ENCODE measurements at regions not wholly inside any gene's neighbourhood (a gene's known extent, or its start where the extent isn't known, plus 50 kb on each side); places are given as distances from the start of the nearest gene placed in this dataset.
"Not testable (repeated sequence)": the region's sequence is repeated elsewhere in the genome, so short reads cannot be mapped to it uniquely, and the experiment has no call there.

DNA sequence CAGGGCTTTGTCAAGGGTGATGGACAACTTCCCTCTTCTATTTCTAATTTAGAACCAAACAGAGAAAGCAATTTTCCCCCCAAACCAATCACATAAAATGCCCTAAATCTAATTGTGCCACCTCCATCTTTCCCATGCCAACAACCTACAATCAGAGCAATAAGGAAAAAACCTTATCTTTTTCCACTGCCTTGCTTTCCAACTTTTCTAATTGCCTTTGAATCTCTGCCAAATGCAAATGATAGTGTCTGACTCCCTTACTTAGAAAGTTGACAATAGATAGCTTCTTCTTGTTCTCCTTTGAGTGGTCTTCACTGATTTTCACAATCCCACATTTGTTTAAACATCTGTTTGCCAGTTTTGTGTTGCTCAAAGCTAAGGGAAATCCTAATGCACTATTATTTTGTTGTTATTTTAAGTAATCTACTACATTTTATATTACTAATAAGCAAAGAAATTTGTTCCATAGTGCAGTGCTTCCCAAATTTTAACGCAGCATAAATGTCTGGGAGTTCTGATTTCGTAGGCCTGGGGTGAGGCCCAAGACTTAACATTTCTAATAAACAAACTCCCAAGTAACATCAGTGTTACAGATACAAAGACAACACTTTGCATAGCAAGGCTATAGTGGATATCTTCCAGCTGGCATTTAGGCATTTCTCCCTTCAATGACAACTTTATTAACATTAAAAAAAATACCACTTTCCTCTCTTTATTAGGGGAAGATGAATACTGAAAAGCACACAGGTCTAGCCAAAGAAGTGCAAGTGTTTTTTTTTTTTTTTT, 696.3 kb upstream of the USP15 start:
- 60% methylated on average over 1 of the region's 2 CpGs for WGBS (ENCODE audit: insufficient coverage)
- Histone ChIP-seq H3K27ac (ENCODE audit: low read length) (no peak overlapping the region), H3K27me3 (ENCODE audit: control insufficient read depth, insufficient read depth, low read length) (no peaks in the 10 kb centered on the region), H3K9me3 (replicated peaks; ENCODE audit: control insufficient read depth, low read depth, low read length) (no peaks in the 10 kb centered on the region), H3K4me1 (ENCODE audit: control insufficient read depth, insufficient read depth, low read length) (no peaks in the 10 kb centered on the region), H3K4me3 (ENCODE audit: low read length) (no peak overlapping the region), H3K36me3 (ENCODE audit: control insufficient read depth, insufficient read depth, low read length) (no peaks in the 10 kb centered on the region)
- no peak for DNase-seq

DNA sequence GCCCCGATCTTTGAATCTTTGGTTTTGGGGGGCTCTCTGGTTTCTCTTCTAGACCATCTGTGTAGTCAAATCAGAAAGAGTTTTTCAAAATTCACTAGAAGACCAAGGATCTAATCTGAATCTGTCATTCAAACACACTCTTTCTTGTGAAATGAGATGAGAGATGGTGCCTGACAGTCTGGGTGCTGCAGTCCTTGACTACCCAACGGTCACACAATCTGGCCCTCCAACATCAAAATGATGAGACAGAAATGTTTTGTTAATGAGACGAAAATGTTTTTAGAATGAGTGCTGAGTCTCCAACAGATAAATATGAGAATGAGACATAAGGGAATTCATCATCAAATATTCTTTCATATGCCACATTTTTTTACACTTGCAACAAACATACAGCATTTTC, 695.7 kb upstream of the USP15 start:
- H3K4me3 ChIP-seq (ENCODE audit: low read length), result no peak overlapping the region
- whole genome bisulfite sequencing (ENCODE audit: insufficient coverage), result no CpG with 5 or more reads among the region's 3 CpGs
- H3K36me3 ChIP-seq (ENCODE audit: control insufficient read depth, insufficient read depth, low read length), result no peaks in the 10 kb centered on the region
- H3K9me3 ChIP-seq (replicated peaks; ENCODE audit: control insufficient read depth, low read depth, low read length), result no peaks in the 10 kb centered on the region
- no peak for DNase-seq
- H3K4me1 ChIP-seq (ENCODE audit: control insufficient read depth, insufficient read depth, low read length), result no peaks in the 10 kb centered on the region
- no peak overlapping the region for H3K27ac ChIP-seq (ENCODE audit: low read length)
- H3K27me3 ChIP-seq (ENCODE audit: control insufficient read depth, insufficient read depth, low read length), result no peaks in the 10 kb centered on the region

DNA sequence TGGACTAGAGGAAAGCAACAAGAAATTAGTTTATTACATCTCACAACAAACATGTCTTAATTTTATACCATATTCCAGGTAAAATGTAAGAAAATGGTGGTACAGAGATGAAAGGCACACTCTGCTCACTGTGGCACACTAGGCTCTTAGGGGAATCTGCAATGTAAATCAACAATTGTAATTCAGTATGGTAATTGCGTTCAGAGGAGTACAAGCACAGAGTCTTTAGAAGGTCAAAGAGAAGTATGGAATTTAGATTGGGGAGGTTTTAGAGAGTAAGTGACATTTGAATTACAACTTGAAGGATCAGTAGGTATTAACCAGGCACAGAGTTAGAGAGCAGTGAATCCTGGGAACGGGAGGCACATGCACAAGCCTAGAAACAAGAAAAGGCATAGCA, 694.0 kb upstream of the USP15 start:
- DNase-seq, result no peak
- Histone ChIP-seq H3K27ac (ENCODE audit: low read length) (no peak overlapping the region), H3K27me3 (ENCODE audit: control insufficient read depth, insufficient read depth, low read length) (no peaks in the 10 kb centered on the region), H3K36me3 (ENCODE audit: control insufficient read depth, insufficient read depth, low read length) (no peaks in the 10 kb centered on the region), H3K4me3 (ENCODE audit: low read length) (no peak overlapping the region), H3K9me3 (replicated peaks; ENCODE audit: control insufficient read depth, low read depth, low read length) (no peaks in the 10 kb centered on the region), H3K4me1 (ENCODE audit: control insufficient read depth, insufficient read depth, low read length) (no peaks in the 10 kb centered on the region)
- 44% methylated on average over 2 of the region's 2 CpGs for WGBS (ENCODE audit: insufficient coverage)

DNA sequence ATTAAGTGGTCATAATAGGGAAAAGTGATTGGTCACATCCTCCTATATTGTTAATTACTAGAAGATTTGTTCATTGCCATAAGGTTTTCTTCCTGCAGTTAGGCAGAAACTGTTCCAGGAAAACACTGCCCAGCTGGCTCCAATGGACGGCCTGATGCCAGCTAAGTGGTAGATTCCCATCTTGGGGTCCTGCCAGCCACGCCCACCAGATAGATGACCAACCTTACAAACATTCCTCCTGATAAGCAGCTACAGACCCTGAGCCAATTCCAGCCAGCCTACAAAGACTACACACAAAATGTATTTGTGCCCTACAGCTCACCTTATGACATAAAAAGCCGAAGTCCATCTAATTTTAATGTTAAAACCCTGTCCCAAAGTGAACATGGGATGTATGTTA, 685.9 kb upstream of the USP15 start:
- H3K4me3 ChIP-seq (ENCODE audit: low read length), result no peak overlapping the region
- 58% methylated on average over 2 of the region's 3 CpGs for WGBS (ENCODE audit: insufficient coverage)
- H3K27me3 ChIP-seq (ENCODE audit: control insufficient read depth, insufficient read depth, low read length), result no peaks in the 10 kb centered on the region
- no peaks in the 10 kb centered on the region for H3K36me3 ChIP-seq (ENCODE audit: control insufficient read depth, insufficient read depth, low read length)
- no peak overlapping the region for H3K27ac ChIP-seq (ENCODE audit: low read length)
- no peaks in the 10 kb centered on the region for H3K9me3 ChIP-seq (replicated peaks; ENCODE audit: control insufficient read depth, low read depth, low read length)
- no peaks in the 10 kb centered on the region for H3K4me1 ChIP-seq (ENCODE audit: control insufficient read depth, insufficient read depth, low read length)
- DNase-seq, result no peak

DNA sequence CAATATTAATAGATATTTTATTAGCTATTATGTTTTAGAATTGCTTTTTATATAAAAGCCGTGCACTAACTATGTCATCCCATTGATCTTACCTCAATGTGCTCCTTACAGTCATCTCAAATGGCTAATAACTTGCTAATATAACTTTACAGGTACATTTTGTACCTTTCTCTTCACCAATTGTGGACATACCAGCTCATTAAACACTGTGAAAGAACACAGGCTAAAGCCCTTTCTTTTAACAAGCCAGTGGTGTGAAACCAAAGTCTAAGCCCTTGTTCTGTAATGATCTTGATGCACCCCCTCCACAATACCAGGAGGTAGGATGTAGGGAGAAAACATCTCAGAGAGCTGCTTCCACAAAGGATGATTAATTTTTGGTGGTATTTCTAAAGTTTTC, 675.3 kb upstream of the USP15 start:
- Histone ChIP-seq H3K9me3 (replicated peaks; ENCODE audit: control insufficient read depth, low read depth, low read length) (peaks cover 3% of the 10 kb centered on the region), H3K4me3 (ENCODE audit: low read length) (no peak overlapping the region), H3K4me1 (ENCODE audit: control insufficient read depth, insufficient read depth, low read length) (no peaks in the 10 kb centered on the region), H3K27me3 (ENCODE audit: control insufficient read depth, insufficient read depth, low read length) (no peaks in the 10 kb centered on the region), H3K27ac (ENCODE audit: low read length) (no peak overlapping the region), H3K36me3 (ENCODE audit: control insufficient read depth, insufficient read depth, low read length) (no peaks in the 10 kb centered on the region)
- WGBS (ENCODE audit: insufficient coverage), result no CpG with 5 or more reads among the region's 1 CpG
- no peak for DNase-seq

DNA sequence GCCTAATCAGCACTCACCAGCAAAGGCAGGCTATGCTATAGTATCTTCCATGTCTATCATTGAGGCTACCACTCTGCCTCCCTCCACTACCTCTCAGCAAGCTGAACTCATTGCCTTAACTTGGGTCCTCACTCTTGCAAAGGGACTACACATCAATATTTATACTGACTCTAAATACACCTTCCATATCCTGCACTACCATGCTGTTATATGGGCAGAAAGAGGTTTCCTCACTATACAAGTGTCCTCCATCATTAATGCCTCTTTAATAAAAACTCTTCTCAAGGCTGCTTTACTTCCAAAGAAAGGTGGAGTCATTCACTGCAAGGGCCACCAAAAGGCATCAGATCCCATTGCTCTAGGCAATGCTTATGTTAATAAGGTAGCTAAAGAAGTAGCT, 669.3 kb upstream of the USP15 start:
- not testable (repeated sequence) for DNase-seq; H3K9me3 ChIP-seq (replicated peaks; ENCODE audit: control insufficient read depth, low read depth, low read length); H3K4me1 ChIP-seq (ENCODE audit: control insufficient read depth, insufficient read depth, low read length); H3K36me3 ChIP-seq (ENCODE audit: control insufficient read depth, insufficient read depth, low read length); H3K4me3 ChIP-seq (ENCODE audit: low read length); H3K27me3 ChIP-seq (ENCODE audit: control insufficient read depth, insufficient read depth, low read length); H3K27ac ChIP-seq (ENCODE audit: low read length)

DNA sequence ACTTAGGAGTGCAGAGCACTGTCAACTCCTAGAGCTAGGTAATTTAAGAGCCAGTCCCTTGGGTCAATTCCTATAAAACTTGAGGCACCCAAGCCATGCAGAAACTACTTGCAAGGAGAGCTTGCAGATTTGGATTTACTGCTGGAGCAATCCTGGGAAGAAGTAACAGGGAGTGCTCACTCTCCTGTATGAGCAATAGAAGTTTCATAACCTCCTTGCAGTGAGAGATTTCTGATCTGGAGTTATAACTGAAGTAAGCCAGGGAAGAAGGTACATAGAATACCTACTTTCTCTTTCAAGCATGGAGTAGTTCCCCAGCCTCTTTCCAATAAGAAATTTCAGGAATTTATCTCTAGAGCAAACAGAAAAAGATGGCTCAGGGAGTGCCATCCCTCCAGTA, 650.1 kb upstream of the USP15 start:
- Histone ChIP-seq H3K9me3 (replicated peaks; ENCODE audit: control insufficient read depth, low read depth, low read length) (no peaks in the 10 kb centered on the region), H3K4me3 (ENCODE audit: low read length) (no peak overlapping the region), H3K36me3 (ENCODE audit: control insufficient read depth, insufficient read depth, low read length) (no peaks in the 10 kb centered on the region), H3K27me3 (ENCODE audit: control insufficient read depth, insufficient read depth, low read length) (no peaks in the 10 kb centered on the region), H3K4me1 (ENCODE audit: control insufficient read depth, insufficient read depth, low read length) (no peaks in the 10 kb centered on the region), H3K27ac (ENCODE audit: low read length) (no peak overlapping the region)
- DNase-seq, result no peak

DNA sequence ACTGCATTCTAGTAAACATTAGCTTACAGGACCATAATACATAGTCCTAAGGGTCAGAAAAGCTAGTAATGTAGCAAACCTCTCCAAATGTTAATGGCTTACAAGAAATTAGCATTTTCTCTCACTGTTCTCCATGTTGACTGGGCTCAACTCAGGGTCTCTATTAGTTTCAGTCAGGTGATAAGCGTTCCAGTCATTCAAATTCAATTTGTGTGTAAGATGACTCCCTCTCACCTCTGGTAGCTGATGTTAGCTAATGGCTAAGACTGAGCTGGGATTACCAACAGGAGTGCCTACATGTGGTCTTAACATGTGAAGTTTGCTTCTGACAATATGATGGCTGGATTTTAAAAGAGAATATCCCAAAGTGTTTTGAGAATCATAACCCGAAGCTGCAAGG, 630.5 kb upstream of the USP15 start:
- Histone ChIP-seq H3K4me3 (ENCODE audit: low read length) (no peak overlapping the region), H3K4me1 (ENCODE audit: control insufficient read depth, insufficient read depth, low read length) (no peaks in the 10 kb centered on the region), H3K27me3 (ENCODE audit: control insufficient read depth, insufficient read depth, low read length) (no peaks in the 10 kb centered on the region), H3K27ac (ENCODE audit: low read length) (no peak overlapping the region), H3K36me3 (ENCODE audit: control insufficient read depth, insufficient read depth, low read length) (no peaks in the 10 kb centered on the region), H3K9me3 (replicated peaks; ENCODE audit: control insufficient read depth, low read depth, low read length) (no peaks in the 10 kb centered on the region)
- DNase-seq, result no peak
- no CpG with 5 or more reads among the region's 2 CpGs for WGBS (ENCODE audit: insufficient coverage)

DNA sequence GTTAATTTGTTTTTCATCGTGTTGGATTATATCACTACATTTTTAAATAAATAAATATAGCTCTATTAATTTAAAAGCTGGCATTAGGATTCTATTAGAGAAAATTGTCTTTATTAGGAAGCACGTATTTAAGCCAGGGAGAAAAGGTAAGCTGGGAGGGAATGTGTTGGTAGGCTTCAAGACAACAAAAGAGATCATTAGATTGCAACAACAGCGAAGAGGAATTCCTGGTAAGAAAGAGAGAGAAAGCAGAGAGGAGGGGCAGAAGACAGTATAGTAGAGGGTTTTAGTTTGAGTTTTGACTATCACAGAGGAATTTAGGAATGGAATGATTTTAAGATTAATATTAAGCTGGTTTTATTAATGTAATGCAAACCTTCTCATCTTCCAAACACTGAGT, 613.6 kb upstream of the USP15 start:
- no peak overlapping the region for H3K27ac ChIP-seq (ENCODE audit: low read length)
- no peaks in the 10 kb centered on the region for H3K4me1 ChIP-seq (ENCODE audit: control insufficient read depth, insufficient read depth, low read length)
- no peak overlapping the region for H3K4me3 ChIP-seq (ENCODE audit: low read length)
- H3K27me3 ChIP-seq (ENCODE audit: control insufficient read depth, insufficient read depth, low read length), result no peaks in the 10 kb centered on the region
- no peaks in the 10 kb centered on the region for H3K9me3 ChIP-seq (replicated peaks; ENCODE audit: control insufficient read depth, low read depth, low read length)
- no peaks in the 10 kb centered on the region for H3K36me3 ChIP-seq (ENCODE audit: control insufficient read depth, insufficient read depth, low read length)
- DNase-seq, result no peak
- WGBS (ENCODE audit: insufficient coverage), result 61% methylated on average over 2 of the region's 3 CpGs

DNA sequence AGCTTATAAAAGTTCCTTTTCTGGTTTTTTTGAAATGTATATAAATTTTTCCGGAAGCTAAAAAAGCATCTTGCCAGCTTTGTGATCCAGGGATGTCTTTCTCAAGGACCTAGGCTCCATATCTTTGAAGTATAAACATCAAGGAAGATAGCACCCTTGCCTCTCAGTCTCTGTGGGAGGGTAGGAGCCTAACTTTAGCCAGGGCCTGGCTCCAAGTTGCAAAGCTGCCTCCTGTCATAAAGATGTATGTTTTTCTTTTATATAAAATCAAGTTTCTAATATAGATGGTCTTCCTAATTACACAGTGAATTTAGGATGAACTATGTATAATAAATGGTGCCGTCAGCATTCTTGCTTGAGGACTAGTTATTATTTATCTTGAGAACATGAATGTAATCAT, 612.6 kb upstream of the USP15 start:
- no CpG with 5 or more reads among the region's 2 CpGs for WGBS (ENCODE audit: insufficient coverage)
- H3K9me3 ChIP-seq (replicated peaks; ENCODE audit: control insufficient read depth, low read depth, low read length), result no peaks in the 10 kb centered on the region
- H3K4me3 ChIP-seq (ENCODE audit: low read length), result no peak overlapping the region
- H3K4me1 ChIP-seq (ENCODE audit: control insufficient read depth, insufficient read depth, low read length), result no peaks in the 10 kb centered on the region
- no peaks in the 10 kb centered on the region for H3K36me3 ChIP-seq (ENCODE audit: control insufficient read depth, insufficient read depth, low read length)
- no peak overlapping the region for H3K27ac ChIP-seq (ENCODE audit: low read length)
- no peaks in the 10 kb centered on the region for H3K27me3 ChIP-seq (ENCODE audit: control insufficient read depth, insufficient read depth, low read length)
- DNase-seq, result no peak

DNA sequence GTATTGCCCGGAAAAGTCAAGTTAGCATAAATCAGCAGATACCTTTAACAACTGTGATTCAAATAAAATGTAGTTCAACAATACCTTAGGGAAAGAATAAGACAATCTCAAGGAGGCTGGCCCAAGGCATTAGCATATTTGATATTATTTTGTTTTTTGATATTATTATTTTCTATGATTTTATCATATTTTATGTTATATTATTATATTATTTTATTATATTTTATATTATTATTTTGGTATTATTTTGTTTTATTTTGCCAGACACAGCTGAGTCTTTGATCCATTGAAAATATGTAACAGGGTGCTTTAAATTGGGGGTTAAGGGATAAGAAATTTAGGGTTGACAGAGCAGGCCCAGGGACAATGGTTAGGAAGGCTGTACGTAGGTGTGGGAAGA, 607.9 kb upstream of the USP15 start:
- no peaks in the 10 kb centered on the region for H3K4me1 ChIP-seq (ENCODE audit: control insufficient read depth, insufficient read depth, low read length)
- no peak overlapping the region for H3K27ac ChIP-seq (ENCODE audit: low read length)
- no peak overlapping the region for H3K4me3 ChIP-seq (ENCODE audit: low read length)
- H3K36me3 ChIP-seq (ENCODE audit: control insufficient read depth, insufficient read depth, low read length), result no peaks in the 10 kb centered on the region
- WGBS (ENCODE audit: insufficient coverage), result no CpG with 5 or more reads among the region's 2 CpGs
- H3K9me3 ChIP-seq (replicated peaks; ENCODE audit: control insufficient read depth, low read depth, low read length), result no peaks in the 10 kb centered on the region
- DNase-seq, result no peak
- no peaks in the 10 kb centered on the region for H3K27me3 ChIP-seq (ENCODE audit: control insufficient read depth, insufficient read depth, low read length)

Measured in muscle of leg (tissue), 3 donors.